Smooth muscle cell (in vitro differentiated cells): ENCODE measurements at regions not wholly inside any gene's neighbourhood (a gene's known extent, or its start where the extent isn't known, plus 50 kb on each side); places are given as distances from the start of the nearest gene placed in this dataset.

Source experiments
- DNase-seq: peaks from one replicate; lab custom pipeline; 2025; ENCODE audit not compliant: unreplicated experiment; lab: John Stamatoyannopoulos, UW
- H2AFZ ChIP-seq: fragments of 200-600 bp; sonication (generic); 2 replicates; pipeline ENCODE4 v1.6.0; 2016; ENCODE audit warnings: antibody characterized with exemption, low read depth, mild to moderate bottlenecking
- H3F3A ChIP-seq: fragments of 200-600 bp; sonication (generic); 2 replicates; pipeline ENCODE4 v1.6.0; 2017; ENCODE audit warnings: antibody characterized with exemption, low read depth
- H3K27ac ChIP-seq: fragments of 200-600 bp; sonication (generic); 2 replicates; pipeline ENCODE4 v1.5.1; 2016; ENCODE audit warnings: low read depth, mild to moderate bottlenecking
- H3K27me3 ChIP-seq: fragments of 200-600 bp; sonication (generic); 2 replicates; pipeline ENCODE4 v1.6.1; 2016; ENCODE audit warnings: low read depth, mild to moderate bottlenecking
- H3K36me3 ChIP-seq: fragments of 200-600 bp; sonication (generic); 2 replicates; pipeline ENCODE4 v1.5.1; 2016; ENCODE audit warnings: low read depth
- H3K4me1 ChIP-seq: fragments of 200-600 bp; sonication (generic); 2 replicates; pipeline ENCODE4 v1.5.1; 2016; ENCODE audit warnings: low read depth
- H3K4me2 ChIP-seq: fragments of 200-600 bp; sonication (generic); 2 replicates; pipeline ENCODE4 v1.6.0; 2016; ENCODE audit warnings: mild to moderate bottlenecking
- H3K4me3 ChIP-seq: fragments of 200-600 bp; sonication (generic); 2 replicates; pipeline ENCODE4 v1.5.1; 2016; ENCODE audit warnings: mild to moderate bottlenecking
- H3K79me2 ChIP-seq: fragments of 200-600 bp; sonication (generic); 2 replicates; pipeline ENCODE4 v1.6.0; 2016; ENCODE audit warnings: low read depth, mild to moderate bottlenecking
- H3K9ac ChIP-seq: fragments of 200-600 bp; sonication (generic); 2 replicates; pipeline ENCODE4 v1.6.0; 2016; ENCODE audit warnings: low read depth
- H3K9me3 ChIP-seq: fragments of 200-600 bp; sonication (generic); replicated peaks from 2 replicates; pipeline ENCODE4 v1.5.1; 2016; ENCODE audit warnings: low read depth
- H4K20me1 ChIP-seq: fragments of 200-600 bp; sonication (generic); 2 replicates; pipeline ENCODE4 v1.6.0; 2016; ENCODE audit warnings: low read depth
- WGBS: methylation state at CpG from one replicate; pipeline ENCODE4 v1.1.7; 2016; ENCODE audit warnings: low lambda C conversion rate; 5-methylcytosine and 5-hydroxymethylcytosine counted together
- TF ChIP-seq, protein P1 (sequence below): fragments of 200-600 bp; sonication (generic); IDR thresholded peaks from 2 replicates; pipeline ENCODE4 v1.5.1; 2017; ENCODE audit warnings: borderline replicate concordance, mild to moderate bottlenecking, antibody characterized with exemption; ENCODE audit not compliant: insufficient read depth, poor library complexity, severe bottlenecking

DNA sequence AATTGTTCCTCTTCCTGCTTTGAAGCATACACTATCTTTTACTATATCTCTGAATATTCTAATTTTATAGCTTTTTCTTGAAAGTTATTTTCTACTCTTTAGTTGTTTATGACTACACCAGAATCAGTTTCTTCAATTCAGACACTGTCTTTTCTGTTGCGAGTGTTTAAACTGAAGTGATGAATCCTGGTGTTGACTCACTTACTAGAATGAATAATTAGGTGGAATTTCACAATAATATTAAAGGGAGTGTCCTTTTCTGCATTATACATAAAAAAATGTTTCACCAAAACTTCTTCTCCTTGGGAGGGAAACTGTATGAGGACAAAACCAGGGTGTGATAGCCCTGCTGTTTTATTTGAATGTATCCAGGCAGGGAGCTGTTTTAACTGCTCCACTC, 1383.1 kb downstream of the C4orf33 start:
- DNase-seq, result no peak
- H3K9me3 ChIP-seq, result no peaks in the 10 kb centered on the region
- H3K27me3 ChIP-seq, result no peaks in the 10 kb centered on the region
- no peaks in the 10 kb centered on the region for H3K79me2 ChIP-seq
- no peak overlapping the region for H3K9ac ChIP-seq
- H3K4me3 ChIP-seq, result no peak overlapping the region
- no peaks in the 10 kb centered on the region for H3K36me3 ChIP-seq
- no peaks in the 10 kb centered on the region for H3F3A ChIP-seq
- no peaks in the 10 kb centered on the region for H3K4me1 ChIP-seq
- no peak overlapping the region for H2AFZ ChIP-seq
- H4K20me1 ChIP-seq, result no peaks in the 10 kb centered on the region
- 84% methylated on average over 1 of the region's 1 CpG for WGBS
- TF ChIP-seq, protein P1, sequence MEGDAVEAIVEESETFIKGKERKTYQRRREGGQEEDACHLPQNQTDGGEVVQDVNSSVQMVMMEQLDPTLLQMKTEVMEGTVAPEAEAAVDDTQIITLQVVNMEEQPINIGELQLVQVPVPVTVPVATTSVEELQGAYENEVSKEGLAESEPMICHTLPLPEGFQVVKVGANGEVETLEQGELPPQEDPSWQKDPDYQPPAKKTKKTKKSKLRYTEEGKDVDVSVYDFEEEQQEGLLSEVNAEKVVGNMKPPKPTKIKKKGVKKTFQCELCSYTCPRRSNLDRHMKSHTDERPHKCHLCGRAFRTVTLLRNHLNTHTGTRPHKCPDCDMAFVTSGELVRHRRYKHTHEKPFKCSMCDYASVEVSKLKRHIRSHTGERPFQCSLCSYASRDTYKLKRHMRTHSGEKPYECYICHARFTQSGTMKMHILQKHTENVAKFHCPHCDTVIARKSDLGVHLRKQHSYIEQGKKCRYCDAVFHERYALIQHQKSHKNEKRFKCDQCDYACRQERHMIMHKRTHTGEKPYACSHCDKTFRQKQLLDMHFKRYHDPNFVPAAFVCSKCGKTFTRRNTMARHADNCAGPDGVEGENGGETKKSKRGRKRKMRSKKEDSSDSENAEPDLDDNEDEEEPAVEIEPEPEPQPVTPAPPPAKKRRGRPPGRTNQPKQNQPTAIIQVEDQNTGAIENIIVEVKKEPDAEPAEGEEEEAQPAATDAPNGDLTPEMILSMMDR, result no peak
- H3K27ac ChIP-seq, result no peak overlapping the region
- H3K4me2 ChIP-seq, result no peak overlapping the region

DNA sequence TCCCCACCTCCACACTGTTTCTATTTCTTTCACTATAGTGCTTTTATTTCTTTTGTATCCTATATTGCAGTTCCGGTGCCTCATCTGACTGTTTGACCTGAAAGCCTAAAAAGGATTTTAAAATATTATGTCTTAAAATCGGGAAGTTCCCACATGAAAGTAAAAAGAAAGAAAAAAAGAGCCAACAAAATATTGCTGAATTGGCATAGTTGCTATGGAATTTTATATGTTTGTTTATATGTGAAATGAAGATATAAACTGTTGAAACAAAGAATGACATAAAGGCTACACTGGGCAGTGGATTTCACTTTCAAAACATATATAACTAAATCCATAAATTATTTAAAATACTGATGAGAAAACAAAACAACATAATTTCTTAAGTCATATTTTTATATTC, 1383.7 kb downstream of the C4orf33 start:
- no peak for DNase-seq
- Histone ChIP-seq H4K20me1 (no peaks in the 10 kb centered on the region), H3K4me3 (no peak overlapping the region), H3K9me3 (no peaks in the 10 kb centered on the region), H3K4me1 (no peaks in the 10 kb centered on the region), H3F3A (no peaks in the 10 kb centered on the region), H3K4me2 (no peak overlapping the region), H3K79me2 (no peaks in the 10 kb centered on the region), H3K27me3 (no peaks in the 10 kb centered on the region), H3K36me3 (no peaks in the 10 kb centered on the region), H2AFZ (no peak overlapping the region), H3K9ac (no peak overlapping the region), H3K27ac (no peak overlapping the region)
- WGBS, result 95% methylated on average over 2 of the region's 2 CpGs
- TF ChIP-seq, protein P1, result no peak

- H3K4me3 ChIP-seq, result no peak overlapping the region
- H3K4me1 ChIP-seq, result no peaks in the 10 kb centered on the region
- DNase-seq, result no peak
- TF ChIP-seq, protein P1, result no peak
- 90% methylated on average over 5 of the region's 5 CpGs for WGBS
- H3K36me3 ChIP-seq, result no peaks in the 10 kb centered on the region
- no peaks in the 10 kb centered on the region for H3K9me3 ChIP-seq
- no peaks in the 10 kb centered on the region for H3F3A ChIP-seq
- no peaks in the 10 kb centered on the region for H3K79me2 ChIP-seq
- H4K20me1 ChIP-seq, result no peaks in the 10 kb centered on the region
- no peak overlapping the region for H3K4me2 ChIP-seq
- no peaks in the 10 kb centered on the region for H3K27me3 ChIP-seq
- H2AFZ ChIP-seq, result no peak overlapping the region
- no peak overlapping the region for H3K27ac ChIP-seq
- H3K9ac ChIP-seq, result no peak overlapping the region
Observed at GRCh38 chr4:130484826-130485225, 1388.9 kb downstream of the C4orf33 start.

DNA sequence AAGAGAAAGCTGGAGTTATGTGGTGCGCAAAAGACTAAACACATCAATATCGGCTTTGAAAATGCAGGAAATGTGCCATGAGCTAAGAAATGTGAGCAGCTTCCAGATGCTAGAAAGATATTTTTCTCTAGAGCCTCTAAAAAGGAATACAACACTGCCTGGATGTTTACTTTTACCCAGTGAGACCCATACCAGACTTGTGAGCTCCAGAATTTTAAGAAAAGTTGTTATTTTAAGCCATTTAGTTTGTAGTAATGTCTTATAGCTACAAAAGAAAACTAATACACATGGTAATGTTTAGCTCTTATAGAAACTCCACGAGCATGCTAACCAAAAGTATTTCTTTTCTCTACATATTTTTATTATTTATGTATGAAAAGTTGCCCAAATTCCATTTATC, 1389.4 kb downstream of the C4orf33 start:
- Histone ChIP-seq H2AFZ (no peak overlapping the region), H3K4me2 (no peak overlapping the region), H3K36me3 (no peaks in the 10 kb centered on the region), H3K27ac (no peak overlapping the region), H3K4me1 (no peaks in the 10 kb centered on the region), H4K20me1 (no peaks in the 10 kb centered on the region), H3K79me2 (no peaks in the 10 kb centered on the region), H3K27me3 (no peaks in the 10 kb centered on the region), H3K9me3 (no peaks in the 10 kb centered on the region), H3F3A (no peaks in the 10 kb centered on the region), H3K9ac (no peak overlapping the region), H3K4me3 (no peak overlapping the region)
- no peak for DNase-seq
- 79% methylated on average over 3 of the region's 3 CpGs for WGBS
- TF ChIP-seq, protein P1, result no peak
